HG02973 (cell line): ENCODE measurements at regions not wholly inside any gene's neighbourhood (a gene's known extent, or its start where the extent isn't known, plus 50 kb on each side); places are given as distances from the start of the nearest gene placed in this dataset.
"Not testable (repeated sequence)": the region's sequence is repeated elsewhere in the genome, so short reads cannot be mapped to it uniquely, and the experiment has no call there.

Source experiments
- ATAC-seq: cut with Tn5 transposase; IDR thresholded peaks from one replicate; pipeline ENCODE4 v1.9.1; 2021; ENCODE audit warnings: moderate library complexity; ENCODE audit not compliant: unreplicated experiment

GRCh38 chr11:37841016-37841415 lies 1243.0 kb upstream of the RAG2 start:
- ATAC-seq, result no peak

- not testable (repeated sequence) for ATAC-seq
These were observed 1242.3 kb upstream of the RAG2 start for GRCh38 chr11:37840345-37840744.

GRCh38 chr11:37830529-37830928 lies 1232.5 kb upstream of the RAG2 start:
- ATAC-seq, result no peak

GRCh38 chr11:37817727-37818270 lies 1219.8 kb upstream of the RAG2 start:
- ATAC-seq, result no peak

- ATAC-seq, result no peak
These were observed 1214.3 kb upstream of the RAG2 start for GRCh38 chr11:37812281-37812880.

- ATAC-seq, result no peak
These were observed 1213.3 kb upstream of the RAG2 start for GRCh38 chr11:37811349-37811748.

- no peak for ATAC-seq
These were observed 1206.6 kb upstream of the RAG2 start for GRCh38 chr11:37804666-37805065.

- no peak for ATAC-seq
These were observed 1190.3 kb upstream of the RAG2 start for GRCh38 chr11:37788141-37788877.

GRCh38 chr11:37786214-37786755 lies 1188.2 kb upstream of the RAG2 start:
- ATAC-seq, result no peak

- no peak for ATAC-seq
These were observed 1176.4 kb upstream of the RAG2 start for GRCh38 chr11:37774441-37774840.

- ATAC-seq, result no peak
These were observed 1172.1 kb upstream of the RAG2 start for GRCh38 chr11:37770145-37770544.

GRCh38 chr11:37762079-37762478 lies 1164.0 kb upstream of the RAG2 start:
- no peak for ATAC-seq

- ATAC-seq, result no peak
These were observed 1157.5 kb upstream of the RAG2 start for GRCh38 chr11:37755521-37755920.

GRCh38 chr11:37748641-37749040 lies 1150.6 kb upstream of the RAG2 start:
- ATAC-seq, result no peak

GRCh38 chr11:37747121-37747520 lies 1149.1 kb upstream of the RAG2 start:
- ATAC-seq, result no peak

GRCh38 chr11:37727371-37727770 lies 1129.3 kb upstream of the RAG2 start:
- ATAC-seq, result no peak

GRCh38 chr11:37724315-37724714 lies 1126.3 kb upstream of the RAG2 start:
- no peak for ATAC-seq

- ATAC-seq, result no peak
These were observed 1123.4 kb upstream of the RAG2 start for GRCh38 chr11:37721485-37721884.

GRCh38 chr11:37718431-37718999 lies 1120.5 kb upstream of the RAG2 start:
- no peak for ATAC-seq

GRCh38 chr11:37712251-37712650 lies 1114.2 kb upstream of the RAG2 start:
- ATAC-seq, result no peak

- no peak for ATAC-seq
These were observed 1112.0 kb upstream of the RAG2 start for GRCh38 chr11:37710031-37710430.

GRCh38 chr11:37704791-37705190 lies 1106.8 kb upstream of the RAG2 start:
- no peak for ATAC-seq
